ENCODE measurements at regions not wholly inside any gene's neighbourhood (a gene's known extent, or its start where the extent isn't known, plus 50 kb on each side); places are given as distances from the start of the nearest gene placed in this dataset.

GRCh38 chr6:22146931-22147701 lies 149.7 kb downstream of the PRL start:
- Histone ChIP-seq H3K27ac (no peak overlapping the region), H3K36me3 (replicated peaks) (no peaks in the 10 kb centered on the region), H3K4me3 (ENCODE audit: low read depth, low read length) (peak overlapping the region; percentile 16), H3K27me3 (replicated peaks) (no peaks in the 10 kb centered on the region)
- in situ Hi-C loops (cut with HindIII; ENCODE audit: low pct_ligation_motif_present, low sequenced_read_pairs), result no loop called here
- DNase-seq, result no peak
- TF ChIP-seq, protein P1, sequence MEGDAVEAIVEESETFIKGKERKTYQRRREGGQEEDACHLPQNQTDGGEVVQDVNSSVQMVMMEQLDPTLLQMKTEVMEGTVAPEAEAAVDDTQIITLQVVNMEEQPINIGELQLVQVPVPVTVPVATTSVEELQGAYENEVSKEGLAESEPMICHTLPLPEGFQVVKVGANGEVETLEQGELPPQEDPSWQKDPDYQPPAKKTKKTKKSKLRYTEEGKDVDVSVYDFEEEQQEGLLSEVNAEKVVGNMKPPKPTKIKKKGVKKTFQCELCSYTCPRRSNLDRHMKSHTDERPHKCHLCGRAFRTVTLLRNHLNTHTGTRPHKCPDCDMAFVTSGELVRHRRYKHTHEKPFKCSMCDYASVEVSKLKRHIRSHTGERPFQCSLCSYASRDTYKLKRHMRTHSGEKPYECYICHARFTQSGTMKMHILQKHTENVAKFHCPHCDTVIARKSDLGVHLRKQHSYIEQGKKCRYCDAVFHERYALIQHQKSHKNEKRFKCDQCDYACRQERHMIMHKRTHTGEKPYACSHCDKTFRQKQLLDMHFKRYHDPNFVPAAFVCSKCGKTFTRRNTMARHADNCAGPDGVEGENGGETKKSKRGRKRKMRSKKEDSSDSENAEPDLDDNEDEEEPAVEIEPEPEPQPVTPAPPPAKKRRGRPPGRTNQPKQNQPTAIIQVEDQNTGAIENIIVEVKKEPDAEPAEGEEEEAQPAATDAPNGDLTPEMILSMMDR (IDR thresholded peaks at IDR 0.05; ENCODE audit: low read depth, low read length, missing control alignments), result no peak

DNA sequence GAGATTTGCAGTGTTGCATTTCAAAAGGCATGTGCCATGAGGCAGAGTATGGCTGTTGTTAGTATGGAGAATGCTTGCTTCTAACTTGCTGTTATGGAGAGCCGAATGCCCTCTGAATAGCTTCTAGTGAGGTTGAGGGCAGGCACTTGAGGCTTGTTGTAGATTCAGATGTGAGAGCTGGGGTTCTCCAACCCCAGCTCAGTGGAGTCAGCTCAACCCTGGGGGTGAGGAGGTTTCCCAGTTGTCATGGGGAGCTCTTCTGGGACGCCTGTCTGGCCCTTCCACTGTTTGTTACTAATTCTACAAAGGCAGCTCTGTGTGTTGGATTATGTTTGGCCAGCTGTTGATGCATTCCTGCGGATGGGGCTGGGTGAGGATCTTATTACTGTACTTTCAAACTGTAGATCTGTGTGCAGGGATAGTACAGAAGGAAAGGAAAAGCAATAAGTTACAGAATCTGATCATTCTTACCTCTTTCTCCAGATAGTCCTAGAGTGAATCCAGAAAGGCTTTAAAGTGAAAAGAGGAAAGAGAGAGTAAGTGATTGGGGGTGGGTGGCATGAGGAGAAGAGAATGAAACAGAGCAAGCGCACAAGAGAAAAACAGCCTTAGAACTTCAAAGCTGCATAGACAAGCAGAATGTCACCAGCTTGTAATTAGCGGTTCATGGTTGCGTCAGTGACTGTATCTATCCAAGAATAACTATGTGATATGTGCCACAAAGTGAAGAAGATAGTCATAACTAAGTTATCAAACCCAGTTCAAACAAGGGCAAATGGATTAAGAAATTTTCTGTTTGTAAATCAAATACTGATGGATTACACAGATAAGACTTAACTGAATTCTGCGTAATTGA lies 148.7 kb downstream of the PRL start:
- peak; percentile 90 for DNase-seq
- TF ChIP-seq, protein P1 (IDR thresholded peaks at IDR 0.05; ENCODE audit: low read depth, low read length, missing control alignments), result no peak

GRCh38 chr6:22149096-22149495 lies 147.7 kb downstream of the PRL start:
- in situ Hi-C loops (cut with HindIII; ENCODE audit: low pct_ligation_motif_present, low sequenced_read_pairs), result no loop called here
- Histone ChIP-seq H3K27ac (no peak overlapping the region), H3K36me3 (replicated peaks) (no peaks in the 10 kb centered on the region), H3K4me3 (ENCODE audit: low read depth, low read length) (no peak overlapping the region), H3K27me3 (replicated peaks) (no peaks in the 10 kb centered on the region)
- TF ChIP-seq, protein P1 (IDR thresholded peaks at IDR 0.05; ENCODE audit: low read depth, low read length, missing control alignments), result no peak
- DNase-seq, result no peak

More for the DNA sequence above, 148.7 kb downstream of the PRL start:
- H3K36me3 ChIP-seq (replicated peaks), result no peaks in the 10 kb centered on the region
- H3K4me3 ChIP-seq (ENCODE audit: low read depth, low read length), result no peak overlapping the region
- in situ Hi-C loops (cut with HindIII; ENCODE audit: low pct_ligation_motif_present, low sequenced_read_pairs), result no loop called here
- no peaks in the 10 kb centered on the region for H3K27me3 ChIP-seq (replicated peaks)
- H3K27ac ChIP-seq, result peak overlapping the region; percentile 55

DNA sequence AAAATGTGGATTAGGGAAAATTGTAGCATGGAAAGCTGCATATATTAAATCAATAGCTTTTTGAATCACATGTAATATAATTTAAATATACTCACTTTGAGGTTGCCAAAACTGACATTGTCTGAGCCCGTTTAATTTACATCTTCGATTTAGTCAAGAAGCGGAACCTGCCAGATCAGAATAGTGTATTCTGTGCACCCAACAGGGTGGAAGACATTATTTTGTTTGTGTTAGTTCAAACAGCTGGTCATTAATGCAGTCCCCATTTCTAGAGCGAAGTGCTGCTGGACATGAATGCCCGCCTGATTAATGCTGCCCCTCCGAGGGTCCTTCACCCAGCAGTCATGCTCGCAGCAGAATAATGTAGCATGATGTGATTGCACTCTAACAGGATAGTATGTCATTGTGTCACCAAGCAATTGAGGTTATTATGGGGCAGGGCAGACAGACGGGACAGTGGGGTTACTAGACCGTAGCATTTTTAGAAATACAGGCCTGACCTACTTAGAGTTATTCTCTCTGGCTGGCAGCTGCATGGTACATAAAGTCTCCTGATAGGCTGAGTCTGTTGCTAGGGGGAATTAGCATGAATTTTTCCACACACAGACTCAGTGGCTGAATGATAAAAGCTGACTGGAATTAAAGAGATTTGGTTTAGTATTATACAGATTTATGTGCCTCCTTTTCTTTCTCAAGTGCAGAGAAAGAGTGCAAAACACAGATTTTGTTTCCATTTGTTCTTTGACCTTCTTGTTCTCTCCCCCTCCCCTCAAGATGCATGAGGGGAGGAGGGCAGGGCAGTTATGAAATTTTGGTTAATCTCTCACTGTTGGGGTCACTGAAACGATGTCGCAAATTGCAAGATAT lies 147.1 kb downstream of the PRL start:
- in situ Hi-C loops (cut with HindIII; ENCODE audit: low pct_ligation_motif_present, low sequenced_read_pairs), result no loop called here
- DNase-seq, result peak; percentile 6
- H3K4me3 ChIP-seq (ENCODE audit: low read depth, low read length), result no peak overlapping the region

More for the DNA sequence above, 147.1 kb downstream of the PRL start:
- H3K27ac ChIP-seq, result no peak overlapping the region
- TF ChIP-seq, protein P1 (IDR thresholded peaks at IDR 0.05; ENCODE audit: low read depth, low read length, missing control alignments), result no peak
- H3K27me3 ChIP-seq (replicated peaks), result no peaks in the 10 kb centered on the region
- no peaks in the 10 kb centered on the region for H3K36me3 ChIP-seq (replicated peaks)

Data from brain microvascular endothelial cell (primary cell).